Bronchial epithelial cell (primary cell): ENCODE measurements at regions not wholly inside any gene's neighbourhood (a gene's known extent, or its start where the extent isn't known, plus 50 kb on each side); places are given as distances from the start of the nearest gene placed in this dataset.
"Not testable (repeated sequence)": the region's sequence is repeated elsewhere in the genome, so short reads cannot be mapped to it uniquely, and the experiment has no call there.

Experiments
- DNase-seq: peaks from one replicate; pipeline ENCODE4 v3.0.0-alpha.2; 2010; ENCODE audit warnings: low read depth
- FAIRE-seq: peaks from 2 replicates; lab custom pipeline; 2011; peaks lifted over from hg19 to GRCh38; lab: Jason Lieb, UNC
- H3K27me3 ChIP-seq: 2 replicates; pipeline ENCODE4 v1.5.1; 2011; ENCODE audit warnings: low read length; ENCODE audit not compliant: control insufficient read depth, insufficient read depth
- H3K36me3 ChIP-seq: 2 replicates; pipeline ENCODE4 v1.5.1; 2011; ENCODE audit warnings: low read length; ENCODE audit not compliant: control insufficient read depth, insufficient read depth
- H3K4me3 ChIP-seq: 2 replicates; pipeline ENCODE4 v1.5.1; 2011; ENCODE audit warnings: mild to moderate bottlenecking, low read depth, low read length, control low read depth
- TF ChIP-seq, protein P1 (sequence below): IDR thresholded peaks from 2 replicates; pipeline ENCODE4 v1.5.1; 2011; ENCODE audit warnings: mild to moderate bottlenecking, moderate library complexity, low read length, control low read depth, inconsistent platforms; ENCODE audit not compliant: insufficient read depth, severe bottlenecking

DNA sequence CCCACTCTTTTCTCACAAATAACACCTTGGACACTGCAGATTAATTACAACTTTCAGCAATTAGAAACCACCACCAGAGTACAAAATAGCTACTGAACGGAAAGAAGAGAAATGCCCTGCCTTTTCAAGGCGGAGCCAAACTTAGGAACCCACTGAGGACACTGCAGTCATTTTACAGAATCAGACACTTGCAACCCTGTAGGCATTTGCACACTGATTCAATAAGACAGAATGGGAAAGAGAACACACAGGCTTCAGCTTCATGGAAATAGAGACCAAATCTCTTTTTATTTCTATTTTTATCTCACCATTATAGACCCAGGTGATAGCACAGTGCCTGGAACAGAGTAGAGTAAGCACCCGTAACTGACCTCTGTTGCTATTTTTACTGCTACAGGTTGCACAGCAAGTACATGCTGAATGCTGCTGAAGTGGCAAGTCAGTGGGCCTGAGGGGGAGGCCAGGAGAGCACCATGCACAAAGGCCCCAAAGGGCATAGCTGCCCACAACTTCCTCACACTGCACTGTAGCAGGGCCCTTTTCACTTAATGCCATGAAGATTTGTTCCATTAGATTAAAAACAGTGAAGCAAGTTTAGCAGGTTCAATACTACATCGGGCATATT lies 50.7 kb upstream of the EDARADD start:
- FAIRE-seq (no peak), DNase-seq (no peak)
- no peaks in the 10 kb centered on the region for H3K36me3 ChIP-seq
- TF ChIP-seq, protein P1, sequence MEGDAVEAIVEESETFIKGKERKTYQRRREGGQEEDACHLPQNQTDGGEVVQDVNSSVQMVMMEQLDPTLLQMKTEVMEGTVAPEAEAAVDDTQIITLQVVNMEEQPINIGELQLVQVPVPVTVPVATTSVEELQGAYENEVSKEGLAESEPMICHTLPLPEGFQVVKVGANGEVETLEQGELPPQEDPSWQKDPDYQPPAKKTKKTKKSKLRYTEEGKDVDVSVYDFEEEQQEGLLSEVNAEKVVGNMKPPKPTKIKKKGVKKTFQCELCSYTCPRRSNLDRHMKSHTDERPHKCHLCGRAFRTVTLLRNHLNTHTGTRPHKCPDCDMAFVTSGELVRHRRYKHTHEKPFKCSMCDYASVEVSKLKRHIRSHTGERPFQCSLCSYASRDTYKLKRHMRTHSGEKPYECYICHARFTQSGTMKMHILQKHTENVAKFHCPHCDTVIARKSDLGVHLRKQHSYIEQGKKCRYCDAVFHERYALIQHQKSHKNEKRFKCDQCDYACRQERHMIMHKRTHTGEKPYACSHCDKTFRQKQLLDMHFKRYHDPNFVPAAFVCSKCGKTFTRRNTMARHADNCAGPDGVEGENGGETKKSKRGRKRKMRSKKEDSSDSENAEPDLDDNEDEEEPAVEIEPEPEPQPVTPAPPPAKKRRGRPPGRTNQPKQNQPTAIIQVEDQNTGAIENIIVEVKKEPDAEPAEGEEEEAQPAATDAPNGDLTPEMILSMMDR = no peak
- H3K27me3 ChIP-seq = no peaks in the 10 kb centered on the region
- no peak overlapping the region for H3K4me3 ChIP-seq

DNA sequence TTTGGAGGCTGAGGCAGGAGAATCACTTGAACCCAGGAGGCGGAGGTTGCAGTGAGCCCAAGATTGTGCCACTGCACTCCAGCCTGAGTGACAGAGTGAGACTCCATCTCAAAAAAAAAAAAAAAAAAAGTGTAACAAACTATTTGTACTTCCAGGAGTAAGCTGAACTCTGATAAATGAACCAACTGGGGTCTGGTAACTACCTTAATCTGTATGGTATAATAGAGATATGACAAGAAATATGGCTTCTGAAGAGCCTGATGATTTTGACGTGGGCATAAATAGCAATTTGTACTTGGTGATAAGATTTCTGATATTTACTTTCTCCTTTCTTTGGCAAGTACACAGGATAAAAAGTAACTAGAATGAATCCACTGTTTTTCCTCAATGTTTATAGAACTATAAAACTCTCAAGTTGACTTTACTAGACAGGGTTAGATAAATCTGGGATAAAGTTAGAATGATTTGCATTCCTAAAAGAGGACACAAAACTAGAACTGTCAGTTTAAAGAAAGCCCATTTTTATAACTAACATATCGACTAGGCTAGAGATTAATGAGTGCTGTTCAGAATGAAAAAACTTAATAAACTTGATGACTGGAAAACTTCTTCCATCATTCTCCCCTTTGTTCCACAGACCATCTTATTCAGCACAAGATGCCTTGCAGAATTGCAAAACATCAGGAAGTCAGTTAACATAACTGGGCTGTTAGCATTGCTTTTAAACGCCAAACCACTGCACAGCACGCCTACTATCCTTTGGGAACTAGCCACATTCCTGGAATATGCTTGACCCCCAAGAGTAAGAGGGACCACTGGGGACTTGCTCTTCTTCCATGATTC lies 51.5 kb upstream of the EDARADD start:
- Histone ChIP-seq H3K4me3 (no peak overlapping the region), H3K27me3 (no peaks in the 10 kb centered on the region), H3K36me3 (no peaks in the 10 kb centered on the region)
- TF ChIP-seq, protein P1 = no peak
- DNase-seq = no peak
- FAIRE-seq = no peak

DNA sequence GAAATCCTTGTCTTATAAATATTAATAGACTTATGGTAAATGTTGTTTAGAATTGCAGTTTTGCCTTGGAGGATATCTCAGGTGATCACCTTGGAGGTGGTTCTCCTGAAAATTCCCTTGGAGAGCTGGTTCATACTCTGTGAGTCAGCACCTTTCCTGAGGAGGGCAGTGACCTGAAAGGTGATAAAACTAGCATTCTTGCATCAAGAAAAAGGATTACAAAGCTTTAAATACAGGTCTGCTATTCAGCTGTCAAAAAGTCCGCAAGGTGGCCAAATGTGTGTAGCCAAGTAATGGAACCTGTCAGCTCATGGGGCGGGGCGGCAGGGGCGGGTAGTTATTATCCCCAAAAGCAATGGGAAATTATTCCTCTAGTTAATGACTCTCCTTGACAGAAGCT lies 52.8 kb upstream of the EDARADD start:
- TF ChIP-seq, protein P1 = no peak
- FAIRE-seq (no peak), DNase-seq (peak; percentile 8)
- Histone ChIP-seq H3K27me3 (no peaks in the 10 kb centered on the region), H3K4me3 (no peak overlapping the region), H3K36me3 (no peaks in the 10 kb centered on the region)

DNA sequence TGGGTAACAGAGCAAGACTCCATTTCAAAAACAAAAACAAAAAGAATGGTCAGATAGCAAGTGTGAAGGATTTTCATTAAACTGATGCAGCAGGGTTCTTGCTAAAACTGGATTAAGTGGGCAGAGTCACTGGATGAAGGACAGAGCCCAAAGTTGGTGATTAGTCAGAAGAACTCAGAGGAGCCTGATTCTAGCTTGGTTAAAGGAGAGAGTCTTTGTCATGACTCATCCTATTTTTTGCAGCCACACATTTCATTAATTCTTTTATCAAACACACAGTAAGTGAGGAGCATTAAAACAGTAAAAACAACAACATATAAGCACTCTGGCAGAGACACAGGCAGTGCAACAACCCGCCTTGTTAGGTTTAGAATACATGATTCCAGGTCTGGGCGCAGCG lies 56.0 kb upstream of the EDARADD start:
- FAIRE-seq = no peak
- H3K27me3 ChIP-seq = no peaks in the 10 kb centered on the region
- peak; percentile 47 for DNase-seq
- H3K36me3 ChIP-seq = no peaks in the 10 kb centered on the region
- TF ChIP-seq, protein P1 = no peak
- H3K4me3 ChIP-seq = no peak overlapping the region

DNA sequence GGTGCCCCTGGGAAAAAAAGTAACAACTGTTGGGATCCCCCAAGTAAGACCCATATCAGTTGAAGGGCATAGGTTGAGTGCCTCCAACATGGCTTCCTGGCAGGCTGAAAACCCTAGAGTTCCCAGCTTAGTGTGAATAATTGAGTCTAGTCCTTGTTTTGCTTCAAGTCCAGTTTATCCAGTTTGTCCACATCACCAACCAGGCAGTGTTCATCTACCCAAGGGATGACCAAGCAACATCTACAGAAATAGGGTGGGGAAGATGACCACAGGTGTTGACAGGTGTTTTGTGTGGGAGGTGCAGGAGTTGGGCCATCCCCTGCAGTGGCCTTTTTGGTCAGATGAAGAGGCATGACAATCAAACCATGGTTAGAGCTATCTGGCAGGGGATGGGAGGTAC lies 54.3 kb upstream of the ERO1B start:
- FAIRE-seq = no peak
- Histone ChIP-seq H3K36me3 (no peaks in the 10 kb centered on the region), H3K4me3 (no peak overlapping the region), H3K27me3 (no peaks in the 10 kb centered on the region)
- DNase-seq = peak; percentile 25
- TF ChIP-seq, protein P1 = no peak

DNA sequence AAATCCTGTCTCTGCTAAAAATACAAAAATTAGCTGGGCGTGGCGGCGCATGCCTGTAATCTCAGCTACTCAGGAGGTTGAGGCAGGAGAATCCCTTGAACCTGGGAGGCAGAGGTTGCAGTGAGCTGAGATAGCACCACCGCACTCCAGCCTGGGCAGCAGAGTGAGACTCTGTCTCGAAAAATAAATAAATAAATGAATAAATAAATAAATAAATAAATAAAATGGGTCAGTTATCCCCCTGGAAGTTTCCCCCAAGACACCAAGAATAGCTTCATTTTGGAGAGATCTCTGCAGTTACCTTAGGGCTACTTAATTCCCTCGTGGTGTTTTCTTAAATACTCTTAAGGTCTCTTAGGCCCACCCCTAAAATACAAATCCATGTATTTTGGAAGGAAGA lies 53.9 kb upstream of the ERO1B start:
- not testable (repeated sequence) for H3K27me3 ChIP-seq, H3K4me3 ChIP-seq, H3K36me3 ChIP-seq, DNase-seq, FAIRE-seq
